GM19023 (cell line): ENCODE measurements at regions not wholly inside any gene's neighbourhood (a gene's known extent, or its start where the extent isn't known, plus 50 kb on each side); places are given as distances from the start of the nearest gene placed in this dataset.

Experiments used
- ATAC-seq: cut with Tn5 transposase; IDR thresholded peaks from one replicate; pipeline ENCODE4 v1.9.1; 2021; ENCODE audit warnings: mild to moderate bottlenecking, moderate library complexity; ENCODE audit not compliant: unreplicated experiment

GRCh38 chr5:22908586-22908985 is 55.4 kb upstream of the CDH12 start:
- ATAC-seq, result no peak

- ATAC-seq, result no peak
Observed at GRCh38 chr5:22908129-22908528, 55.0 kb upstream of the CDH12 start.
